ENCODE measurements at regions not wholly inside any gene's neighbourhood (a gene's known extent, or its start where the extent isn't known, plus 50 kb on each side); places are given as distances from the start of the nearest gene placed in this dataset.

- no peak for DNase-seq
- ATAC-seq = no peak
These were observed 279.0 kb downstream of the ATXN7L3B start for GRCh38 chr12:74816398-74817175.

GRCh38 chr12:74817499-74817898 is 279.9 kb downstream of the ATXN7L3B start:
- no peak for DNase-seq
- no peak for ATAC-seq

GRCh38 chr12:74818412-74818811 is 280.8 kb downstream of the ATXN7L3B start:
- ATAC-seq (no peak), DNase-seq (no peak)

- ATAC-seq (no peak), DNase-seq (no peak)
These were observed 282.7 kb downstream of the ATXN7L3B start for GRCh38 chr12:74820324-74820723.

GRCh38 chr12:74836567-74836966 is 298.9 kb downstream of the ATXN7L3B start:
- DNase-seq = no peak
- ATAC-seq = no peak

- DNase-seq (no peak), ATAC-seq (no peak)
These were observed 308.5 kb downstream of the ATXN7L3B start for GRCh38 chr12:74846116-74846515.

GRCh38 chr12:74847169-74847568 is 309.5 kb downstream of the ATXN7L3B start:
- no peak for DNase-seq
- no peak for ATAC-seq

GRCh38 chr12:74848006-74848405 is 310.4 kb downstream of the ATXN7L3B start:
- no peak for ATAC-seq
- no peak for DNase-seq

GRCh38 chr12:74849801-74850200 is 312.2 kb downstream of the ATXN7L3B start:
- ATAC-seq (no peak), DNase-seq (no peak)

- ATAC-seq (no peak), DNase-seq (no peak)
These were observed 334.2 kb downstream of the ATXN7L3B start for GRCh38 chr12:74871817-74872216.

GRCh38 chr12:74885775-74886174 is 323.9 kb downstream of the KCNC2 start:
- ATAC-seq (no peak), DNase-seq (no peak)

GRCh38 chr12:74889073-74889472 is 320.6 kb downstream of the KCNC2 start:
- DNase-seq (no peak), ATAC-seq (peak; percentile 36)

GRCh38 chr12:74889563-74890236 is 319.9 kb downstream of the KCNC2 start:
- DNase-seq (no peak), ATAC-seq (peak; percentile 55)

GRCh38 chr12:74890237-74890599 is 319.4 kb downstream of the KCNC2 start:
- DNase-seq (no peak), ATAC-seq (peak; percentile 88)

- ATAC-seq (no peak), DNase-seq (no peak)
These were observed 318.5 kb downstream of the KCNC2 start for GRCh38 chr12:74891083-74891668.

GRCh38 chr12:74892057-74892633 is 317.5 kb downstream of the KCNC2 start:
- ATAC-seq = no peak
- DNase-seq = no peak

GRCh38 chr12:74896186-74896585 is 313.5 kb downstream of the KCNC2 start:
- no peak for DNase-seq
- ATAC-seq = no peak

- no peak for ATAC-seq
These were observed 312.0 kb downstream of the KCNC2 start for GRCh38 chr12:74897425-74898211.

GRCh38 chr12:74899031-74899829 is 310.4 kb downstream of the KCNC2 start:
- peak; percentile 40 for ATAC-seq
- no peak for DNase-seq

More at GRCh38 chr12:74897425-74898211, 312.0 kb downstream of the KCNC2 start:
- DNase-seq = no peak

- DNase-seq (no peak), ATAC-seq (no peak)
These were observed 309.4 kb downstream of the KCNC2 start for GRCh38 chr12:74900232-74900631.

- ATAC-seq (peak; percentile 68), DNase-seq (no peak)
These were observed 306.1 kb downstream of the KCNC2 start for GRCh38 chr12:74903522-74903921.

Measured in stimulated activated naive CD8-positive, alpha-beta T cell treated with anti-CD3 and anti-CD28 coated beads, Interleukin-15, Interleukin-2, amounts not matched to agents 100 U/mL and 50 U/mL, for 24 hours (primary cell).